ENCODE measurements at regions not wholly inside any gene's neighbourhood (a gene's known extent, or its start where the extent isn't known, plus 50 kb on each side); places are given as distances from the start of the nearest gene placed in this dataset.

DNA sequence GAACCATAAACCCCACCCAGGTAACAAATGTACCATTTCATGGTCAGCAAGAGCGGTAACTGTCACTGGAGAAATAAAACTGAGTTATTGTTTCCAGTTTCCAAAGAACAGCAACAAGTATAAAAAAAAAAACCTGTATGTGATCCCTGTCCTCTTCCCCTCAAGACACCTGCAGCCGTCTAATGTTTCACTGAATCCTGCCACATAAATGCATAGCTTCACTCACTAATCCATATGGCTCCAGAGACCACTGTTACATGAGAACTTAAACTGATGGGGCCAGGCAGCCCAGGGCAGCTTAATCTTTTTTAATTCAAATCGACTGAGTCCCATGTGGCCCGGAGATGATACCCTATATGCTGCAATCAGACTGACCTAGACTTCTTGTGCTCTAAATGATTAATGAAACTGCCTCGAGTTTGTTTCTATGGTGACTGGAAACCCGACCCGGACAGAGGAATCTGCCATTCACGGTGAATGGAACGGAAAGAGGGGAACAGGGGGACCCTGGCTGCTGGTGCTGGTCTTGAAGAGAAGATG lies 60.9 kb upstream of the SIX2 start:
- DNase-seq (ENCODE audit: low read depth): no peak

DNA sequence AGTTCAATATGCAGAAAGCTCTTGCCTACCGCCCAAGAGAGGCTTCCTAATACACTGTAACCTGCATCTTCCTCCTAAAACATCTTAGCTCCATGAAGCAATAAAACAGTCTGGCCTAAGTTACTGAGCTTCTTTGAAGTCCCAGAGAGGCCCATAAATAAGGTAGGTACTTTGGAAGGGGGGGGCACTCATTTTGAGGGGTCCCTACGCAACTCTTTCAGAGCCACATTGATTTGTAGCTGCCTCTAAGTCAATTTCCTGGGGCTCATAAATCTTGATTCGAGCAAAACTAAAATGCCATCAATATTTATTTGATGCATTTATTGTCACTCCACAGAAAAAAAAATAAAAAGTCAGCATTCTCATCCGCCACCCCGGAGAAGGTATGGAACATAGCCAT lies 60.4 kb upstream of the SIX2 start:
- no peak for DNase-seq (ENCODE audit: low read depth)

DNA sequence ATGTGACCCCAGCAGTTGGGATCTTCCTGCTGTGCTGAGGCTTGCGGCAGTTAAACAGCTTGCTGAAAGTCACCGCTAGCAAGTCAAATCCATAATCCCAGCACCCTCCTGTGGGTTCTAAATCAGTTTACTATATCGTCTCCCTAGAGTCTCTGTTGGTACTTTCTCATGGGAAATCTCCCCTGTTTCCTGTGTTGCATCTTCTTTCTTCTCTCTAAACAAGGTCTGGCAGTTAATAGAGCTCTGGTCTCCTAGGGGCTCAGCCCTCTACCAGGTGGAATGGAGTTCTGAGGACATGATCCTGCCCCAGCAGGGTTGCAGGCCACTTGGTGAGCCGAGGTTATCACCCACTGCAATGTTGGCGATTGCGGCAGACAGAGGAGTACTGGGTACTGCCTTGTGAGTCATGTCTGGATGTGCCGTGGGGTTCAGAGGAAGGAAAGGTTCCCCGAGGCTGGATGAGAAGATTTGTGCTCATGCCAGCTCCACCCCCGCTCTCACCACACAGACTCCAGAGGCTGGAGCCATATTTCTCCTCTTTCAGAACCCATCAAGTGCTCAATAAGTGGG lies 59.4 kb upstream of the SIX2 start:
- no peak for DNase-seq (ENCODE audit: low read depth)

- no peak for DNase-seq (ENCODE audit: low read depth)
Measured at GRCh38 chr2:45067859-45068570, 58.8 kb upstream of the SIX2 start.

Data from forelimb muscle (tissue), 1 donor.